ENCODE measurements at regions not wholly inside any gene's neighbourhood (a gene's known extent, or its start where the extent isn't known, plus 50 kb on each side); places are given as distances from the start of the nearest gene placed in this dataset.
"Not testable (repeated sequence)": the region's sequence is repeated elsewhere in the genome, so short reads cannot be mapped to it uniquely, and the experiment has no call there.

DNA sequence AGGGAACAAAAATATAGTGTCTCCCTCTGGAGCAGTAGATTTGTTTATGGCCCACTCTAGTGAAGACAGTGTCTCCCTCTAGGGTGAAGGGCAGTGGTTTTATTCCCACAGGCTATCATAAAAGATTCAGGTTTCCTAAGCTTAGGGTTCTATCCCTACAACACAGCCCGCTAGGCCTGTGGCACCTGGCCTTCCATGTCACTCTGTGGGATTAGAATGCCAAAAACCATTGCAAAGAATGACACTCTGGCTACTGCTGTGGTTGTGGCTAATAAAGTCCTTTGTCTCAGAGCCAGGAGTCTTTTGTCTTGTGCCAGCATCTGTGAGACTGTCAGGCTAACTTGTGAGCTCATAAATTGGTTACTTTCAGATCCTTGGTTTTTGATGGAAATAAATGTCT lies 700.7 kb upstream of the DEFB115 start:
- TF ChIP-seq OSR1 (CRISPR knock-in tag; IDR thresholded peaks at IDR 0.05); ZFP3 (CRISPR knock-in tag; IDR thresholded peaks at IDR 0.05); ISL1 (CRISPR knock-in tag; IDR thresholded peaks at IDR 0.05); ZNF565 (CRISPR knock-in tag; conservative IDR thresholded peaks at IDR 0.05; ENCODE audit: low read depth); ZFP30 (CRISPR knock-in tag; IDR thresholded peaks at IDR 0.05); ZC3H10 (CRISPR knock-in tag; IDR thresholded peaks at IDR 0.05); GLIS3 (CRISPR knock-in tag; IDR thresholded peaks at IDR 0.05); CSDC2 (CRISPR knock-in tag; IDR thresholded peaks at IDR 0.05); TOX (CRISPR knock-in tag; IDR thresholded peaks at IDR 0.05; ENCODE audit: borderline replicate concordance); TCF4 (CRISPR knock-in tag; IDR thresholded peaks at IDR 0.05; ENCODE audit: borderline replicate concordance); PPARA (CRISPR knock-in tag; IDR thresholded peaks at IDR 0.05; ENCODE audit: borderline replicate concordance); BACH2 (CRISPR knock-in tag; IDR thresholded peaks at IDR 0.05; ENCODE audit: borderline replicate concordance): not testable (repeated sequence)
- TF ChIP-seq, protein P1, sequence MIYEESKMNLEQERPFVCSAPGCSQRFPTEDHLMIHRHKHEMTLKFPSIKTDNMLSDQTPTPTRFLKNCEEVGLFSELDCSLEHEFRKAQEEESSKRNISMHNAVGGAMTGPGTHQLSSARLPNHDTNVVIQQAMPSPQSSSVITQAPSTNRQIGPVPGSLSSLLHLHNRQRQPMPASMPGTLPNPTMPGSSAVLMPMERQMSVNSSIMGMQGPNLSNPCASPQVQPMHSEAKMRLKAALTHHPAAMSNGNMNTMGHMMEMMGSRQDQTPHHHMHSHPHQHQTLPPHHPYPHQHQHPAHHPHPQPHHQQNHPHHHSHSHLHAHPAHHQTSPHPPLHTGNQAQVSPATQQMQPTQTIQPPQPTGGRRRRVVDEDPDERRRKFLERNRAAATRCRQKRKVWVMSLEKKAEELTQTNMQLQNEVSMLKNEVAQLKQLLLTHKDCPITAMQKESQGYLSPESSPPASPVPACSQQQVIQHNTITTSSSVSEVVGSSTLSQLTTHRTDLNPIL (CRISPR knock-in tag; IDR thresholded peaks at IDR 0.05; ENCODE audit: low read depth) = not testable (repeated sequence)
- TF ChIP-seq, protein P2, sequence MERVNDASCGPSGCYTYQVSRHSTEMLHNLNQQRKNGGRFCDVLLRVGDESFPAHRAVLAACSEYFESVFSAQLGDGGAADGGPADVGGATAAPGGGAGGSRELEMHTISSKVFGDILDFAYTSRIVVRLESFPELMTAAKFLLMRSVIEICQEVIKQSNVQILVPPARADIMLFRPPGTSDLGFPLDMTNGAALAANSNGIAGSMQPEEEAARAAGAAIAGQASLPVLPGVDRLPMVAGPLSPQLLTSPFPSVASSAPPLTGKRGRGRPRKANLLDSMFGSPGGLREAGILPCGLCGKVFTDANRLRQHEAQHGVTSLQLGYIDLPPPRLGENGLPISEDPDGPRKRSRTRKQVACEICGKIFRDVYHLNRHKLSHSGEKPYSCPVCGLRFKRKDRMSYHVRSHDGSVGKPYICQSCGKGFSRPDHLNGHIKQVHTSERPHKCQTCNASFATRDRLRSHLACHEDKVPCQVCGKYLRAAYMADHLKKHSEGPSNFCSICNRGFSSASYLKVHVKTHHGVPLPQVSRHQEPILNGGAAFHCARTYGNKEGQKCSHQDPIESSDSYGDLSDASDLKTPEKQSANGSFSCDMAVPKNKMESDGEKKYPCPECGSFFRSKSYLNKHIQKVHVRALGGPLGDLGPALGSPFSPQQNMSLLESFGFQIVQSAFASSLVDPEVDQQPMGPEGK (CRISPR knock-in tag; IDR thresholded peaks at IDR 0.05; ENCODE audit: borderline replicate concordance) = not testable (repeated sequence)
